Loucy (cell line): ENCODE measurements at regions not wholly inside any gene's neighbourhood (a gene's known extent, or its start where the extent isn't known, plus 50 kb on each side); places are given as distances from the start of the nearest gene placed in this dataset.
"Not testable (repeated sequence)": the region's sequence is repeated elsewhere in the genome, so short reads cannot be mapped to it uniquely, and the experiment has no call there.

Experiments
- H2AFZ ChIP-seq: fragments of 200-600 bp; sonication (generic); 2 replicates; pipeline ENCODE4 v1.6.0; 2016; ENCODE audit warnings: antibody characterized with exemption, mild to moderate bottlenecking, low read length, moderate library complexity
- H3F3A ChIP-seq: fragments of 200-600 bp; 2 replicates; pipeline ENCODE4 v1.6.0; 2016; ENCODE audit warnings: antibody characterized with exemption, low read depth, mild to moderate bottlenecking
- H3K27me3 ChIP-seq: fragments of 200-600 bp; sonication (generic); 2 replicates; pipeline ENCODE4 v1.6.1; 2014; ENCODE audit warnings: low read length, mild to moderate bottlenecking; ENCODE audit not compliant: insufficient read depth, poor library complexity, severe bottlenecking
- H3K36me3 ChIP-seq: fragments of 200-600 bp; sonication (generic); 2 replicates; pipeline ENCODE4 v1.6.1; 2016; ENCODE audit warnings: low read length; ENCODE audit not compliant: insufficient read depth
- H3K4me1 ChIP-seq: fragments of 200-600 bp; sonication (generic); 2 replicates; pipeline ENCODE4 v1.5.1; 2014; ENCODE audit warnings: low read length, mild to moderate bottlenecking; ENCODE audit not compliant: insufficient read depth, poor library complexity, severe bottlenecking
- H3K4me2 ChIP-seq: fragments of 200-600 bp; sonication (generic); 2 replicates; pipeline ENCODE4 v1.6.0; 2014; ENCODE audit warnings: antibody characterized with exemption, low read length, low read depth, mild to moderate bottlenecking; ENCODE audit not compliant: poor library complexity, severe bottlenecking
- H3K4me3 ChIP-seq: fragments of 200-600 bp; sonication (generic); 2 replicates; pipeline ENCODE4 v1.5.1; 2014; ENCODE audit warnings: low read length, mild to moderate bottlenecking, mixed read lengths; ENCODE audit not compliant: poor library complexity, severe bottlenecking
- H3K79me2 ChIP-seq: fragments of 200-600 bp; sonication (generic); 2 replicates; pipeline ENCODE4 v1.6.1; 2014; ENCODE audit warnings: low read length; ENCODE audit not compliant: insufficient read depth
- H3K9ac ChIP-seq: fragments of 200-600 bp; sonication (generic); 2 replicates; pipeline ENCODE4 v1.6.0; 2014; ENCODE audit warnings: mild to moderate bottlenecking, low read depth, low read length, moderate library complexity; ENCODE audit not compliant: poor library complexity, severe bottlenecking
- H3K9me2 ChIP-seq: fragments of 200-600 bp; sonication (generic); replicated peaks from 2 replicates; pipeline ENCODE4 v1.6.1; 2016; ENCODE audit warnings: low read depth, low read length, mixed read lengths
- H3K9me3 ChIP-seq: fragments of 200-600 bp; sonication (generic); 2 replicates; pipeline ENCODE4 v1.6.1; 2014; ENCODE audit warnings: mild to moderate bottlenecking, antibody characterized with exemption, low read length, low read depth; ENCODE audit not compliant: insufficient read depth
- H4K20me1 ChIP-seq: fragments of 200-600 bp; sonication (generic); 2 replicates; pipeline ENCODE4 v1.6.0; 2014; ENCODE audit warnings: antibody characterized with exemption, low read length, mild to moderate bottlenecking; ENCODE audit not compliant: insufficient read depth, poor library complexity, severe bottlenecking
- EZH2phosphoT487 ChIP-seq: fragments of 200-600 bp; IDR thresholded peaks from 2 replicates; pipeline ENCODE4 v1.6.1; 2018; ENCODE audit warnings: antibody characterized with exemption, mild to moderate bottlenecking, moderate library complexity, borderline replicate concordance
- TF ChIP-seq, protein P1 (sequence below): fragments of 200-600 bp; sonication (generic); conservative IDR thresholded peaks from 2 replicates; pipeline ENCODE4 v1.5.1; 2014; ENCODE audit warnings: mild to moderate bottlenecking, antibody characterized with exemption, low read length

DNA sequence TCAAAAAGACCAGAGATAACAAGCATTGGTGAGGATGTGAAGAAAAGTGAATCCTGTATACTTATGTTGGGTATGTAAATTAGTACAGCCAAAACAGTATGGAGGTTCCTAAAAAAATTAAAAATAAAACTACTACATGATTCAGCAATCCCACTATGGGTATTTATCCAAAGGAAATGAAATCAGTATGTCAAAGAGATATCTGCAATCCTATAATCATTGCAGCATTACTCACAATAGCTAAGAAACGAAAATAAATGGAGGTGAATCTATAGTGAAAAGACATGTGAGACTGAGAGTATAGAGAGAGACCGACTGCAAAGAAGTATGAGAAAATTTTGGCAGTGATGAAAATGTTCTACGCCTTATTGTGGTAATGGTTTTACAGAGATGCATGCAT is 139.2 kb upstream of the TMEM168 start:
- Histone ChIP-seq H3K27me3 (no peaks in the 10 kb centered on the region), H4K20me1 (peaks cover 78% of the 10 kb centered on the region), H3K4me1 (peaks cover 49% of the 10 kb centered on the region)

DNA sequence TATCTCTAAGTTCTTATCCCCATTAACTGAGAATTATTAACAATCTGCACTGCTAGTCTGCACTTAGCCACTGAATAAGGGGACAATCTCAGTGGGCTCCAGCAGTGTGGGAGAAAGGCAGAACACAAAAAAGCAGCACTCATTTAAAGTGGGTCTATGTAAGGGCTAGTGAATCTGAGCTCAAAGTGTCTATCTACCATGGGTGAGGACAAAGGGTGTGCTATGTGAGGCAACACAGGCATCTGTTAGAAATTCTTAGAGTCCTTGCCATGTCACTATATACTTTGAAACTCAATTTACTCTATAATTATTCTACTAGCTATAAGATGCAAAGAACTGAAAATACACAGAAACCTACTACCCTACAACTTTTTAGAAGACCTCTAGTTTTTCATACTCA is 135.8 kb upstream of the TMEM168 start:
- Histone ChIP-seq H3K9me3 (no peaks in the 10 kb centered on the region), H3K9me2 (no peaks in the 10 kb centered on the region), H2AFZ (no peak overlapping the region), H3F3A (no peaks in the 10 kb centered on the region), H3K4me1 (peaks cover 27% of the 10 kb centered on the region), H3K79me2 (peaks cover 55% of the 10 kb centered on the region), H3K4me2 (no peak overlapping the region), H3K27me3 (no peaks in the 10 kb centered on the region), H4K20me1 (peaks cover 49% of the 10 kb centered on the region), H3K36me3 (no peaks in the 10 kb centered on the region), H3K4me3 (no peak overlapping the region), H3K9ac (no peak overlapping the region)
- no peak for TF ChIP-seq EZH2phosphoT487
- TF ChIP-seq, protein P1, sequence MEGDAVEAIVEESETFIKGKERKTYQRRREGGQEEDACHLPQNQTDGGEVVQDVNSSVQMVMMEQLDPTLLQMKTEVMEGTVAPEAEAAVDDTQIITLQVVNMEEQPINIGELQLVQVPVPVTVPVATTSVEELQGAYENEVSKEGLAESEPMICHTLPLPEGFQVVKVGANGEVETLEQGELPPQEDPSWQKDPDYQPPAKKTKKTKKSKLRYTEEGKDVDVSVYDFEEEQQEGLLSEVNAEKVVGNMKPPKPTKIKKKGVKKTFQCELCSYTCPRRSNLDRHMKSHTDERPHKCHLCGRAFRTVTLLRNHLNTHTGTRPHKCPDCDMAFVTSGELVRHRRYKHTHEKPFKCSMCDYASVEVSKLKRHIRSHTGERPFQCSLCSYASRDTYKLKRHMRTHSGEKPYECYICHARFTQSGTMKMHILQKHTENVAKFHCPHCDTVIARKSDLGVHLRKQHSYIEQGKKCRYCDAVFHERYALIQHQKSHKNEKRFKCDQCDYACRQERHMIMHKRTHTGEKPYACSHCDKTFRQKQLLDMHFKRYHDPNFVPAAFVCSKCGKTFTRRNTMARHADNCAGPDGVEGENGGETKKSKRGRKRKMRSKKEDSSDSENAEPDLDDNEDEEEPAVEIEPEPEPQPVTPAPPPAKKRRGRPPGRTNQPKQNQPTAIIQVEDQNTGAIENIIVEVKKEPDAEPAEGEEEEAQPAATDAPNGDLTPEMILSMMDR, result no peak

More for the DNA sequence above, 139.2 kb upstream of the TMEM168 start:
- H3K4me2 ChIP-seq, result peak overlapping the region; percentile 14
- no peak overlapping the region for H2AFZ ChIP-seq
- H3K9me2 ChIP-seq, result no peaks in the 10 kb centered on the region
- H3K4me3 ChIP-seq, result no peak overlapping the region
- peaks cover 89% of the 10 kb centered on the region for H3K79me2 ChIP-seq
- H3K9me3 ChIP-seq, result no peaks in the 10 kb centered on the region
- H3K9ac ChIP-seq, result no peak overlapping the region
- peaks cover 3% of the 10 kb centered on the region; the same call in 1 of the 2 replicates for H3K36me3 ChIP-seq
- H3F3A ChIP-seq, result no peaks in the 10 kb centered on the region
- no peak for TF ChIP-seq EZH2phosphoT487
- TF ChIP-seq, protein P1, result no peak

DNA sequence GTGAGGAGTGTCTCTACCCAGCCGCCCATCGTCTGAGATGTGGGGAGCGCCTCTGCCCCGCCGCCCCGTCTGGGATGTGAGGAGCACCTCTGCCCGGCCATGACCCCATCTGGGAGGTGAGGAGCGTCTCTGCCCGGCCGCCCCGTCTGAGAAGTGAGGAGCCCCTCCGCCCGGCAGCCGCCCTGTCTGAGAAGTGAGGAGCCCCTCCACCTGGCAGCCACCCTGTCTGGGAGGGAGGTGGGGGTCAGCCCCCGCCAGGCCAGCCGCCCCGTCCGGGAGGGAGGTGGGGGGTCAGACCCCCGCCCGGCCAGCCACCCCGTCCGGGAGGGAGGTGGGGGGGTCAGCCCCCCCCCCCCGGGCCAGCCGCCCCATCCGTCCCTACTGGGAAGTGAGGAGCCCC is 132.4 kb upstream of the TMEM168 start:
- not testable (repeated sequence) for H3K4me1 ChIP-seq, H3F3A ChIP-seq, H3K9me2 ChIP-seq, H3K9ac ChIP-seq, H3K4me3 ChIP-seq, H3K9me3 ChIP-seq, H2AFZ ChIP-seq, H3K27me3 ChIP-seq, H3K36me3 ChIP-seq, H3K4me2 ChIP-seq
- H3K79me2 ChIP-seq, result peaks cover 21% of the 10 kb centered on the region
- peaks cover 21% of the 10 kb centered on the region for H4K20me1 ChIP-seq

DNA sequence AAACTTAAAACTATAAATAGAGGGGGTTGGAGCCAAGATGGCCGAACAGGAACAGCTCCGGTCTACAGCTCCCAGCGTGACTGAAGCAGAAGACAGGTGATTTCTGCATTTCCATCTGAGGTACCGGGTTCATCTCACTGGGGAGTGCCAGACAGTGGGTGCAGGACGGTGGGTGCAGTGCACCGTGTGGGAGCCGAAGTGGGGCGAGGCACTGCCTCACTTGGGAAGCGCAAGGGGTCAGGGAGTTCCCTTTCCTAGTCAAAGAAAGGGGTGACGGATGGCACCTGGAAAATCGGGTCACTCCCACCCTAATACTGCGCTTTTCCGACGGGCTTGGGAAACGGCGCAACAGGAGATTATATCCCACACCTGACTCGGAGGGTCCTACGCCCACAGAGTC is 126.2 kb upstream of the TMEM168 start:
- not testable (repeated sequence) for H3K9me3 ChIP-seq, H4K20me1 ChIP-seq, H3K4me2 ChIP-seq, H3K9me2 ChIP-seq, H3K4me3 ChIP-seq, H2AFZ ChIP-seq, H3K4me1 ChIP-seq, H3F3A ChIP-seq, H3K9ac ChIP-seq, H3K27me3 ChIP-seq, H3K79me2 ChIP-seq
- H3K36me3 ChIP-seq, result peaks cover 32% of the 10 kb centered on the region
